T-helper 1 cell treated with Interleukin-12 subunit alpha and Interleukin-12 subunit beta and Interleukin-4 antibody, amounts not matched to agents 30 ng/mL and 1 ng/mL, for 36 hours (primary cell): ENCODE measurements at regions not wholly inside any gene's neighbourhood (a gene's known extent, or its start where the extent isn't known, plus 50 kb on each side); places are given as distances from the start of the nearest gene placed in this dataset.

Source experiments
- intact Hi-C: fragments of 100-400 bp; cut with micrococcal nuclease; formaldehyde crosslinking; loops from one replicate; pipeline ENCODE4 v1.15.1; 2024

- intact Hi-C loops, result no loop called here
Observed at GRCh38 chr9:7957803-7958202, 158.2 kb upstream of the DMAC1 start.

GRCh38 chr9:7947577-7947976, 148.0 kb upstream of the DMAC1 start:
- intact Hi-C loops, result no loop called here

DNA sequence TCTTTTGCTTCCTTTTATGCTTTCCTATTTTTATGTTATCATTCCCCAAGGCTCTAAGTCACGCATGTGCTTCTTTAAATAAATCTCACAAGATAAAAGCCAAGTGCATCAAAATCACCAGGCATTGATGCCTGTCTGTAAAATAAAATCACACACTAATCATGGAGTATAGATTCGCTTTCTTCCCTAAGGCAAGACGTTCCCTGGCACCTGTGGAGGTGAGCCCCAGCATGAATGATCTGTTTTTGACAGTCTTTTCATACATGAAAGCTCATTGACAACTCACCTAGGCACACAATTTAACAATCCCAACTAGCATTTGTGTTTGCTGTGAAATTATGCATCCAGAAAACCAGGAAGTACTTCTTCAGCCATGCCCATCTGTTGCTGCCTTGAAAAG, 146.9 kb upstream of the DMAC1 start:
- intact Hi-C loops, result no loop called here

DNA sequence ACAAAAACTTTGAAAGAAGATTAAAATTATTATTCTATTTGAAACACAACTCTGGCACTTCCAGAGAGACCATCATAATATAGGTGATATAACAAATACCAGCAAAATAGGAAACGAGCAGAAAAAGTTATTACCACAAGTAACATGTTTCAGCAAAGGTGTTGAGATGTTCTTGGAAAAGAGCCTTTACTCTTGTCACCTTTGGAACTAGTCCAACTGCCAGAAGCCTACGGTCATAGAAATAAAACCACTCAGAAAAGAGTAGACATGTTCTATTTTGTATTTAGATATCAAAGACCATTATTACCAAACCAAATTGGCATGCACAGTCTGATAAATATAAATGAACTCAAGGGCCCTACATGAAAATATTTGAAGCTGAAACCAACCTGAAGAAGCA, 145.0 kb upstream of the DMAC1 start:
- intact Hi-C loops, result loop anchor here (1.0 kb wide), 1 partner anchor 9 kb away; no protein-coding TSS in a partner anchor

GRCh38 chr9:7937761-7938491, 138.3 kb upstream of the DMAC1 start:
- intact Hi-C loops, result loop anchor here (5.0 kb wide), 1 partner anchor 181 kb away; no protein-coding TSS in a partner anchor

DNA sequence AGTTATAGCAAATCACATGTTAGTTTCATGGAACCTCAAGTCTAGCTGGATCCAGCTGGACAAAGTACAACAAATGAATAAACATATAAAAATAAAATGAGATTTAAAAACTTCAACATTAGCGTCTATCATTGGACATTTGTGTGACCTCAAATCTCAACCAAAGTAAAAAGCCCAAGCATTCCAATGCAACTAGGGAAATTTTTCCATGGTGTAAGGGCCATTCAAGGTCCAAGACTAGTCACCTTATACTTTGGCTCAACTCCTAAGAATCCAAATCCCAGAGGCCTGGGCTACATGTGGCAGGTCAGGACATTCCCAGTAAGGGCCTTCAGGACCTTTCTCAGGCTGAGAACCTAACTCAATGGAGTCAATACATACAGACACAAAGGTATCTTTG, 137.4 kb upstream of the DMAC1 start:
- intact Hi-C loops, result loop anchor here (5.0 kb wide), 1 partner anchor 180 kb away; no protein-coding TSS in a partner anchor

DNA sequence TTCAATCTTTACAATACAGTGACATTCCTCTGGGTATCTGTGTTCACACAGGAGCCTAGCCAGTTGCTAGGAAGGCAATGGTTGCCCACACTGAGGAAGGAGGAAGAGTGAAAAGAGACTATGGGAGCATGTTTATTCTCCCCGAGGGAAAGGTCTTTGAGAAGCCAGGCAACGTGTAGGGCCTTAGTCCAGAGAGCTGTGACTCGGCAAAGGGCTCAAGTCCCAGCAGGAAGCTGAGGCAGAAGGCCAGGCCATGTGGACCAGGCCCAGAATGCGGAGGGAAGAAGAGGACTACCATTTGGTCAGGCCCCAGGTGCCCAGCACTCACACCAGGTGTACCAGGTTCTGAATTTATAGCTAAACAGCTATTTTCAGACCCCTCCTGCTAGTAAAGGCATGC, 136.6 kb upstream of the DMAC1 start:
- intact Hi-C loops, result loop anchor here (5.0 kb wide), 1 partner anchor 179 kb away; no protein-coding TSS in a partner anchor

GRCh38 chr9:7935681-7936080, 136.1 kb upstream of the DMAC1 start:
- intact Hi-C loops, result loop anchor here (1.0 to 5.0 kb wide), 6 partner anchors 9 to 309 kb away; partner anchors contain the start of gene DMAC1

GRCh38 chr9:7932767-7933166, 133.2 kb upstream of the DMAC1 start:
- intact Hi-C loops, result no loop called here

DNA sequence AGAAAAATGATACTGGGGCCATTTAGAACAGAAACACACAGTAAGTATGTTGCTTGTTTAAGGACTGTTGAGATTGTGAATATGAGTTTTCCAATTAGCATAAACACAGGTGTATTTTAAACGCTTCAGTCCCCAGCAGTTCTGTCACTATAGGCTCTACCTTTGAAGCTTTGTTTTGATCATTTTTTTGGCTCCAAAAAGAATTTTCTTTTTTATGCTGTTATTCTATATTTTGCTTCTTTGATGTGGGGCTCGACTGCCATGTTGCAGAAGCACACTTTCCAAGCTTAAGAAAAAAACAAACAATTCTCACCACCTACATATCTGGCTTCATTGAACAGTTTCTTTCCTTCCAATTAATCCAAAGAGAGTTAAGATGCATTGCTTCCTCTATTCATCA, 131.0 kb upstream of the DMAC1 start:
- intact Hi-C loops, result no loop called here

- intact Hi-C loops, result no loop called here
Observed at GRCh38 chr9:7921545-7922197, 122.1 kb upstream of the DMAC1 start.

DNA sequence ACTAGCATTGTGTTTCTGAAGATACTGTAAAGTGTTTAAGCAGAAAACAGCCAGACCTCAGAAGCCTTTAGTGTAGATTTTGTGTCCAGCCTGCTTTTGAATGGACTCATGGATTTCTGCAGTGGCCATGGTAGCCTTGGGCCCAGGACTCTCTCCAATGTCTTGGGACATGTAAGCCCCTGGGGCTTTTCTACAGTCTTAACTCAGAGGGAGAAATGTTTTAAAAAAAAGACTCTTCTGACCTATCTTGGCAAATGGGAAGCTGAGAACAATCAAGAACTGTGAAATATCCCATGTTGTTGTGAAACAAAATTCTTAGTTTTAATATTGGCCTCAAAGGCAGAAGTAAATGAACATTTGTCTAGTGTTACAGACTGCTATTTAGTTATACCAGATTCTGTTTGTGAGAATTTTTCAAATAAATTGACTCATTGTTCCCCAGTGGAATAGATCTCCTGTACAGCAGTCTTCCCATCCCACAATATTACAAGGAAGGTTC, 112.5 kb upstream of the DMAC1 start:
- intact Hi-C loops, result no loop called here

DNA sequence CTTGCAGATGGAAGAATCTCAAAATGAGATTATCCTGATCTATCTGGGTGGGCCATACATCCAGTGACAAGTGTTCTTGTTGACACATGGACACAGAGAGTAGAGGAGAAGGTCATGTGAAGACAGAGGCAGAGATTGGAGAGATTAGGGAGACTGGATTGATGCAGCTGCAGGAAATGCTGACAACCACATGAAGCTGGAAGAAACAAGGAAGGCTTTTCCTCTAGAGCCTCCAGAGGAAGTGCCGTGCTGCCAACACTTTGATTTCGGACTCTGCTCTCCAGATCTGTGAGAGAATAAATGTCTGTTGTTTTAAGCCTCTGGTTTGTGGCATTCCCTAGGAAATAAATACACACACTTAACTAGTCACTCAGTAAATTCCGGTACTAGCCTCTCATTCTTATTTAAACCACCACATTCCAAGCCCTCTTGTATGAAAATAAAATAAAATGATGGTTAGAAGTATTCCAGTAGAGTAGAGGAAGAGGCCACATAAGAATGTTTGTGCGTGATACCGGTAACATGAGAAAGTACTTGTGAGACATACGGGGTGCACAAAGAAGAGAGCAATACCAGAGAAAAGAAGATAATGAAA, 110.9 kb upstream of the DMAC1 start:
- intact Hi-C loops, result no loop called here

DNA sequence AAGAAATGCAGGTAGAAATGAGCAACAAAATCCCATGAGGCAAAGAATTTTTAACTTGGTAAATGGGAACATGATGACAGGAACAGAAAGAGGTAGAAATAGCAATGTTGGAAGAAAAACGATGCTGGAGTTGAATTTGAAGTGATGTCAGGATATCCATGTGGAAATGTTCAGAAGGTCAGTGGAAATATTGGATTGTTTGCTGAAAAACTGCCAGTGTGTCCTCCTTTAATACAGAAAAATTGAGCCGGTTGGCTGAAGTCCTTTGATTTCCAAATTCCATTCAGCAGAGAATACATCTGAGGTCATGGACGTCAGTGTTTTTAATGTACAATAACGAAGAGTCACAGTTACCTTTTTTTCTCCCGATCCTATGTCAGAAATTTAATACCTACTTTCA, 110.0 kb upstream of the DMAC1 start:
- intact Hi-C loops, result no loop called here

- intact Hi-C loops, result no loop called here
Observed at GRCh38 chr9:7907551-7908337, 108.2 kb upstream of the DMAC1 start.

DNA sequence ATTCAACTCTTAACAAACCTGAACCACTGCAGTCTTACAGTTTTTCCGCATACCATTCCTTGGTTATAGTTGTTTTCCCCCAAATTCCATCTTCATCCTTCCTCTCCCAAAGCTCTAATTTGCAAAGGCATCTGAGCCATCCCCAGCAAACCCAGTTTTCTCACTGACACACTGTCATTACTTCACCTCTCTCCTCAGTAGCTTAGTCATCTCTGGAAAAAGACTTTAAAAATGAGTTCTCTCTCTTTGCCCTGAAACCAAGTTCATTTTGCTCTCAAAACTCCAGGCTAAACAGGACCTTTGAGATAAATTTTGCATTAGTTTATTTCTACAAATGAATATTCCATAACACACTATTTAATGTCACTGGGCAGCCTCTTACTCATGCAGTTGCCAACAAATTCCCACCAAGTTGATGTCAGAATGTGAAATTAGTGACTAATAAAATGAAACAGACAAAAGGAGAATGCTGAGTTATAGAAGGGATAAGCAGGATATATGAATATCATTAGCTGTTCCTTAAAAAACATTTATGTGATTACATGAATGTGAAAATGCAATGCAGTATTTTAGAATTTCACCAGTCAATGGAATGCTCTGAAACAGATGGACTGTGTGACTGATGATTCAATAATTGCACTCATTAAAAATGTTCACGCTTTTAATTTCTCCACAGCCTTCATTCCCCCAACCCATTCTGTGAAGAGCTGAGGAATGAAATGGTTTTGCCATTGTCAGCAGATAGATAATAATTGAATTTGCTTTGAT, 107.4 kb upstream of the DMAC1 start:
- intact Hi-C loops, result no loop called here

- intact Hi-C loops, result no loop called here
Observed at GRCh38 chr9:7901621-7902020, 102.0 kb upstream of the DMAC1 start.

- intact Hi-C loops, result no loop called here
Observed at GRCh38 chr9:7900541-7900940, 101.0 kb upstream of the DMAC1 start.

DNA sequence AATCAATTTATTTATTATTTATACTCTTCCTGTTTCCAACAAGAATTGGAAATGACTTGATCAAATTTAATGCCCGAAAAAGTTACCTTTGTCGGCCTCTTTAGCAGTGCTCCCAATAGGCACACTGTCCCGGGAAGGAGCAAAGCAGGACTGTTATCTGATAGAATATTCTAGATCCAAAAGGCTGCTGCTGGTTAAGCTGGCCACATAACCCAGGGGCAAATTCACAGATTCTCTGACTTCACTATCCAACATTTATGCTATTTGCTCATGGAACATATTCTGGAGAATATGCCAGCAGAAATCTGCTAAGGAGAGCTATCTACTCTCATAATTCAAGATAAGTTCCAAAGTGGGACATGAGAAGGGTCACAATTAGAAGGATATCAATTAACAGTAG, 100.2 kb upstream of the DMAC1 start:
- intact Hi-C loops, result no loop called here

- intact Hi-C loops, result no loop called here
Observed at GRCh38 chr9:7894231-7894630, 94.7 kb upstream of the DMAC1 start.

DNA sequence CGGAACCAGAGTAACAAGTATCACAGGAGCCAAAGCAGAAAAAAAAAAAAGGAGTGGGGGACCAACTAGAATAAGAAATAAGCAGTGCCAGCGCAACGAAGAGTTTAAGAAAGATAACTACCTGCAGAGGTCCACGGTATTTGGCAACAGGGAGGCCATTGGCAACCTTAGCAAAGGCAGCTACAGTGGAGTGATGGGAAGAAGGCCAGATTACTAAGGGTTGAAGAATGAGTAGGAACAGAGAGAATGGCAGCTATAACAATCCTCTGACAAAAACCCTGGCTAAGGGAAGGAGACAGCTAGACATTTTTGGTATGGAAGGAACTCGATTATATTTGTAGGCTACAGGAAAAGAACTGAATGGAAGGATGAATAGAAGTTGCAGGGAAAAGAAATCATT, 93.4 kb upstream of the DMAC1 start:
- intact Hi-C loops, result no loop called here
